CMK (cell line): ENCODE measurements at regions not wholly inside any gene's neighbourhood (a gene's known extent, or its start where the extent isn't known, plus 50 kb on each side); places are given as distances from the start of the nearest gene placed in this dataset.

Source experiments
- DNase-seq: peaks from one replicate; pipeline ENCODE4 v3.0.0-alpha.2; 2010; ENCODE audit warnings: low read depth

- DNase-seq: no peak
These were observed 187.4 kb upstream of the ATP1B1 start for GRCh38 chr1:168918860-168919741.

GRCh38 chr1:168920456-168921094, 185.9 kb upstream of the ATP1B1 start:
- DNase-seq: no peak

- no peak for DNase-seq
These were observed 184.9 kb upstream of the ATP1B1 start for GRCh38 chr1:168921629-168922028.

GRCh38 chr1:168923521-168924136, 182.9 kb upstream of the ATP1B1 start:
- DNase-seq: no peak

- DNase-seq: no peak
These were observed 181.5 kb upstream of the ATP1B1 start for GRCh38 chr1:168924976-168925375.

GRCh38 chr1:168926236-168926635, 180.3 kb upstream of the ATP1B1 start:
- DNase-seq: no peak

- no peak for DNase-seq
These were observed 174.0 kb upstream of the ATP1B1 start for GRCh38 chr1:168932539-168932938.

GRCh38 chr1:168933141-168933805, 173.2 kb upstream of the ATP1B1 start:
- no peak for DNase-seq

GRCh38 chr1:168939110-168939946, 167.2 kb upstream of the ATP1B1 start:
- no peak for DNase-seq

GRCh38 chr1:168939947-168940223, 166.6 kb upstream of the ATP1B1 start:
- no peak for DNase-seq

GRCh38 chr1:168941640-168942039, 164.8 kb upstream of the ATP1B1 start:
- DNase-seq: no peak

GRCh38 chr1:168942165-168942564, 164.3 kb upstream of the ATP1B1 start:
- no peak for DNase-seq

- DNase-seq: no peak
These were observed 160.6 kb upstream of the ATP1B1 start for GRCh38 chr1:168945870-168946269.

GRCh38 chr1:168947041-168947440, 159.4 kb upstream of the ATP1B1 start:
- DNase-seq: no peak

- no peak for DNase-seq
These were observed 156.8 kb upstream of the ATP1B1 start for GRCh38 chr1:168949672-168950071.

- no peak for DNase-seq
These were observed 148.7 kb upstream of the ATP1B1 start for GRCh38 chr1:168957818-168958217.

GRCh38 chr1:168958562-168959289, 147.8 kb upstream of the ATP1B1 start:
- no peak for DNase-seq

GRCh38 chr1:168959382-168959781, 147.1 kb upstream of the ATP1B1 start:
- DNase-seq: no peak

GRCh38 chr1:168960114-168960513, 146.4 kb upstream of the ATP1B1 start:
- DNase-seq: no peak

GRCh38 chr1:168960595-168960994, 145.9 kb upstream of the ATP1B1 start:
- no peak for DNase-seq

- no peak for DNase-seq
These were observed 142.9 kb upstream of the ATP1B1 start for GRCh38 chr1:168963601-168964000.
